ENCODE measurements at regions not wholly inside any gene's neighbourhood (a gene's known extent, or its start where the extent isn't known, plus 50 kb on each side); places are given as distances from the start of the nearest gene placed in this dataset.

- no peaks in the 10 kb centered on the region for H4K20me1 ChIP-seq (ENCODE audit: insufficient read depth)
- no peaks in the 10 kb centered on the region for H3K4me1 ChIP-seq (ENCODE audit: low read depth, poor library complexity, severe bottlenecking)
- H2AFZ ChIP-seq (ENCODE audit: low read depth), result no peak overlapping the region
- H3K4me3 ChIP-seq (IDR thresholded peaks at IDR 0.05; ENCODE audit: insufficient read depth, low read depth, low read length), result no peak overlapping the region
- H3K79me2 ChIP-seq (ENCODE audit: insufficient read depth, low read depth), result no peaks in the 10 kb centered on the region
- no peak overlapping the region for H3K27ac ChIP-seq
- no peaks in the 10 kb centered on the region for H3K36me3 ChIP-seq (ENCODE audit: insufficient read depth)
- no peak for TF ChIP-seq CTCF (conservative IDR thresholded peaks at IDR 0.05; ENCODE audit: low read depth, low read length)
- H3K27me3 ChIP-seq (ENCODE audit: insufficient read depth, low read depth), result no peaks in the 10 kb centered on the region
- no peak overlapping the region for H3K4me2 ChIP-seq
- H3K9ac ChIP-seq, result no peak overlapping the region
These were observed 254.6 kb downstream of the OTUD1 start for GRCh38 chr10:23693501-23693901.

- Histone ChIP-seq H3K36me3 (ENCODE audit: insufficient read depth) (no peaks in the 10 kb centered on the region), H3K27ac (no peak overlapping the region), H4K20me1 (ENCODE audit: insufficient read depth) (no peaks in the 10 kb centered on the region), H3K4me3 (IDR thresholded peaks at IDR 0.05; ENCODE audit: insufficient read depth, low read depth, low read length) (no peak overlapping the region), H3K79me2 (ENCODE audit: insufficient read depth, low read depth) (no peaks in the 10 kb centered on the region), H3K4me1 (ENCODE audit: low read depth, poor library complexity, severe bottlenecking) (no peaks in the 10 kb centered on the region), H3K9ac (no peak overlapping the region), H3K27me3 (ENCODE audit: insufficient read depth, low read depth) (no peaks in the 10 kb centered on the region), H2AFZ (ENCODE audit: low read depth) (no peak overlapping the region), H3K4me2 (no peak overlapping the region)
- TF ChIP-seq CTCF (conservative IDR thresholded peaks at IDR 0.05; ENCODE audit: low read depth, low read length), result no peak
These were observed 255.1 kb downstream of the OTUD1 start for GRCh38 chr10:23693925-23694324.

GRCh38 chr10:23694446-23694920, 255.6 kb downstream of the OTUD1 start:
- no peak for TF ChIP-seq CTCF (conservative IDR thresholded peaks at IDR 0.05; ENCODE audit: low read depth, low read length)
- no peaks in the 10 kb centered on the region for H3K79me2 ChIP-seq (ENCODE audit: insufficient read depth, low read depth)
- no peak overlapping the region for H3K9ac ChIP-seq
- peak overlapping the region; percentile 48; the same call in 1 of the 2 replicates for H2AFZ ChIP-seq (ENCODE audit: low read depth)
- no peak overlapping the region for H3K27ac ChIP-seq
- no peaks in the 10 kb centered on the region for H3K4me1 ChIP-seq (ENCODE audit: low read depth, poor library complexity, severe bottlenecking)
- H3K36me3 ChIP-seq (ENCODE audit: insufficient read depth), result no peaks in the 10 kb centered on the region
- no peaks in the 10 kb centered on the region for H3K27me3 ChIP-seq (ENCODE audit: insufficient read depth, low read depth)
- H3K4me2 ChIP-seq, result peak overlapping the region; percentile 21; the same call in 1 of the 2 replicates
- H4K20me1 ChIP-seq (ENCODE audit: insufficient read depth), result no peaks in the 10 kb centered on the region
- H3K4me3 ChIP-seq (IDR thresholded peaks at IDR 0.05; ENCODE audit: insufficient read depth, low read depth, low read length), result no peak overlapping the region

GRCh38 chr10:23694921-23695824, 256.3 kb downstream of the OTUD1 start:
- H3K27me3 ChIP-seq (ENCODE audit: insufficient read depth, low read depth), result no peaks in the 10 kb centered on the region
- H3K4me3 ChIP-seq (IDR thresholded peaks at IDR 0.05; ENCODE audit: insufficient read depth, low read depth, low read length), result no peak overlapping the region
- peak overlapping the region; percentile 48; the same call in 1 of the 2 replicates for H2AFZ ChIP-seq (ENCODE audit: low read depth)

More at GRCh38 chr10:23694921-23695824, 256.3 kb downstream of the OTUD1 start:
- no peaks in the 10 kb centered on the region for H4K20me1 ChIP-seq (ENCODE audit: insufficient read depth)
- H3K4me2 ChIP-seq, result peak overlapping the region; percentile 21
- H3K9ac ChIP-seq, result no peak overlapping the region
- H3K36me3 ChIP-seq (ENCODE audit: insufficient read depth), result no peaks in the 10 kb centered on the region
- no peaks in the 10 kb centered on the region for H3K4me1 ChIP-seq (ENCODE audit: low read depth, poor library complexity, severe bottlenecking)
- no peak for TF ChIP-seq CTCF (conservative IDR thresholded peaks at IDR 0.05; ENCODE audit: low read depth, low read length)
- H3K79me2 ChIP-seq (ENCODE audit: insufficient read depth, low read depth), result no peaks in the 10 kb centered on the region
- H3K27ac ChIP-seq, result no peak overlapping the region

Data from KMS-11 (cell line).